ENCODE measurements at regions not wholly inside any gene's neighbourhood (a gene's known extent, or its start where the extent isn't known, plus 50 kb on each side); places are given as distances from the start of the nearest gene placed in this dataset.

- H4K20me1 ChIP-seq (ENCODE audit: insufficient read depth) = no peaks in the 10 kb centered on the region
- H3K79me2 ChIP-seq (ENCODE audit: insufficient read depth) = no peaks in the 10 kb centered on the region
- no peaks in the 10 kb centered on the region for H3K9me2 ChIP-seq
- no peaks in the 10 kb centered on the region for H3K9me3 ChIP-seq
- WGBS (ENCODE audit: low lambda C conversion rate) = 93% methylated on average over 4 of the region's 6 CpGs
- H3K4me2 ChIP-seq = no peak overlapping the region
- H3K27ac ChIP-seq (ENCODE audit: low read depth in 2 of 2, low read length in 1 of 2) = no peak overlapping the region; a peak in 1 of 4 replicates
- H3K27me3 ChIP-seq (ENCODE audit: insufficient read depth) = no peaks in the 10 kb centered on the region
- DNase-seq = no peak
- CTCF ChIA-PET = interaction anchor here (1.0 to 4.4 kb wide), 7 partner anchors 9 to 282 kb away, joined by 3 to 27 read pairs (median 4); no protein-coding TSS in a partner anchor
- peaks cover 32 to 54% of the 10 kb centered on the region in 2 experiments; a peak in 3 of 4 replicates for H3K4me1 ChIP-seq (ENCODE audit: control insufficient read depth in 1 of 2, insufficient read depth in 2 of 2, low read depth in 1 of 2, low read length in 1 of 2)
- no peaks in the 10 kb centered on the region for H3K36me3 ChIP-seq (replicated peaks in 1 of 2; ENCODE audit: control insufficient read depth in 1 of 2, insufficient read depth in 2 of 2, low read length in 1 of 2)
- POLR2A ChIA-PET = no interaction called here
- TF ChIP-seq EP300 (IDR thresholded peaks at IDR 0.05; ENCODE audit: borderline replicate concordance in 1 of 2, low read depth in 1 of 2, low read length in 1 of 2) = no peak
- no peak for TF ChIP-seq FOXJ3 (CRISPR knock-in tag; IDR thresholded peaks at IDR 0.05)
- TF ChIP-seq RCOR1 (IDR thresholded peaks at IDR 0.05; ENCODE audit: low read length) = no peak
- no peak for TF ChIP-seq TAF1 (IDR thresholded peaks at IDR 0.05; ENCODE audit: borderline replicate concordance, low read depth, low read length)
- TF ChIP-seq FOSL2 (IDR thresholded peaks at IDR 0.05; ENCODE audit: borderline replicate concordance, low read depth) = no peak
- TF ChIP-seq NRF1 (IDR thresholded peaks at IDR 0.05; ENCODE audit: low read depth, low read length) = no peak
- no peak for TF ChIP-seq FOXM1 (IDR thresholded peaks at IDR 0.05; ENCODE audit: low read depth)
- no peak overlapping the region for H3K4me3 ChIP-seq (ENCODE audit: low read depth in 2 of 2, low read length in 1 of 2)
- H3K9ac ChIP-seq = no peak overlapping the region
- H3F3A ChIP-seq (replicated peaks; ENCODE audit: insufficient read depth) = peaks cover 16% of the 10 kb centered on the region
- no peak overlapping the region for H2AFZ ChIP-seq (ENCODE audit: low read depth)
Observed at GRCh38 chr6:44006872-44007303, 120.4 kb downstream of the MRPL14 start.

GRCh38 chr6:44006123-44006871 lies 121.0 kb downstream of the MRPL14 start:
- POLR2A ChIA-PET = no interaction called here

More at GRCh38 chr6:44006123-44006871, 121.0 kb downstream of the MRPL14 start:
- CTCF ChIA-PET = interaction anchor here (0.9 to 4.4 kb wide), 21 partner anchors 10 to 282 kb away, joined by 3 to 27 read pairs (median 5); partner anchors contain the start of gene VEGFA
- Histone ChIP-seq H3F3A (replicated peaks; ENCODE audit: insufficient read depth) (peaks cover 11% of the 10 kb centered on the region), H3K79me2 (ENCODE audit: insufficient read depth) (no peaks in the 10 kb centered on the region), H3K9me3 (no peaks in the 10 kb centered on the region), H3K4me1 (ENCODE audit: control insufficient read depth in 1 of 2, insufficient read depth in 2 of 2, low read depth in 1 of 2, low read length in 1 of 2) (peaks cover 26 to 49% of the 10 kb centered on the region in 2 experiments; a peak in 3 of 4 replicates), H3K9ac (no peak overlapping the region), H3K4me2 (no peak overlapping the region), H3K27me3 (ENCODE audit: insufficient read depth) (no peaks in the 10 kb centered on the region), H2AFZ (ENCODE audit: low read depth) (no peak overlapping the region), H3K27ac (ENCODE audit: low read depth in 2 of 2, low read length in 1 of 2) (no peak overlapping the region; a peak in 1 of 4 replicates), H3K4me3 (ENCODE audit: low read depth in 2 of 2, low read length in 1 of 2) (no peak overlapping the region), H3K36me3 (replicated peaks in 1 of 2; ENCODE audit: control insufficient read depth in 1 of 2, insufficient read depth in 2 of 2, low read length in 1 of 2) (no peaks in the 10 kb centered on the region), H4K20me1 (ENCODE audit: insufficient read depth) (no peaks in the 10 kb centered on the region), H3K9me2 (no peaks in the 10 kb centered on the region)
- 93% methylated on average over 5 of the region's 7 CpGs for WGBS (ENCODE audit: low lambda C conversion rate)
- TF ChIP-seq POLR2AphosphoS5 (IDR thresholded peaks at IDR 0.05; ENCODE audit: low read depth, low read length) (no peak), RXRA (IDR thresholded peaks at IDR 0.05; ENCODE audit: borderline replicate concordance, low read depth) (no peak), NFIC (IDR thresholded peaks at IDR 0.05; ENCODE audit: borderline replicate concordance) (no peak), RAD21 (IDR thresholded peaks at IDR 0.05; ENCODE audit: low read length) (no peak), ELF1 (IDR thresholded peaks at IDR 0.05) (no peak), CHD2 (IDR thresholded peaks at IDR 0.05; ENCODE audit: low read length, partially characterized antibody) (no peak), IRF3 (IDR thresholded peaks at IDR 0.05; ENCODE audit: low read depth, low read length) (no peak), USF2 (IDR thresholded peaks at IDR 0.05; ENCODE audit: borderline replicate concordance, low read depth, low read length) (no peak), FOXM1 (IDR thresholded peaks at IDR 0.05; ENCODE audit: low read depth) (no peak), TCF12 (IDR thresholded peaks at IDR 0.05) (no peak), FOXJ3 (CRISPR knock-in tag; IDR thresholded peaks at IDR 0.05) (no peak), NRF1 (IDR thresholded peaks at IDR 0.05; ENCODE audit: low read depth, low read length) (no peak), JUND (IDR thresholded peaks at IDR 0.05) (no peak)
- no peak for DNase-seq

Measured in SK-N-SH (cell line).